ENCODE measurements at regions not wholly inside any gene's neighbourhood (a gene's known extent, or its start where the extent isn't known, plus 50 kb on each side); places are given as distances from the start of the nearest gene placed in this dataset.

DNA sequence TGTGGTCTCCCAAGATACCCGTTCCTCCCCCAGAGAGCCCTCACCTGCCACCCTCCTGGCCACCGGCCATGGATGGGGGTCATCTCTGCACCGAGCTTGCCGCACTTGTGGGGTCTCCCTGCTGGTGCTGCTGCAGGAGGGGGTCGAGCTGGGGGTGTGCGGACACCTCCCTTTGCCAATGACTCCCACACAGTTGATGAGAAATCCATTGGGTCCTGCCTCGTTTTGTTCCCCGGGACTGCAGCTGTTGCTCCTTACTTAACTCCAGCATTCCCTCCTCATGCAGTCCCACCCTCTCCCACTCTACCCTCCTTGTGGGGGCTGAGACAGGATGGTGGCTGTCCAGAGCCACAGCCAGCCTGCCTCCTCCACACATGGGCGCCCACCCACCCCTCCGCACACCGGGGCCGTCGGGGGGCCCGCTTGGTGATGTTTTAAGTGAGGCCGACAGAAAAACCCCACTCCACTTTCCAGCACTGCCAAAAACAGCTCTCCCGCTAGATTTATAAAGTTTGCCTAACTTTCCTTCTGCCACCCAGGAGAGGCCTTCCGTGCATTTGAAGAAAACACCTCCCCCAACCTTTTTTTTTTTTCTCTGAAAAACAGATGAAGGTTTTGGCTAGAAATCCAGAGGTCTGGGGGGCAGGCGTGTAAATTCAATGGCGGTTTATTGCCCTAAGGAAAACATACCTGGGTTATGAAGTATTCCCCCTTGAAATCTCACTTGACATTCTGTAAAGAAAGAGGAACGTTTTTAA, 53.5 kb upstream of the APCDD1L start:
- TF ChIP-seq, protein P1, sequence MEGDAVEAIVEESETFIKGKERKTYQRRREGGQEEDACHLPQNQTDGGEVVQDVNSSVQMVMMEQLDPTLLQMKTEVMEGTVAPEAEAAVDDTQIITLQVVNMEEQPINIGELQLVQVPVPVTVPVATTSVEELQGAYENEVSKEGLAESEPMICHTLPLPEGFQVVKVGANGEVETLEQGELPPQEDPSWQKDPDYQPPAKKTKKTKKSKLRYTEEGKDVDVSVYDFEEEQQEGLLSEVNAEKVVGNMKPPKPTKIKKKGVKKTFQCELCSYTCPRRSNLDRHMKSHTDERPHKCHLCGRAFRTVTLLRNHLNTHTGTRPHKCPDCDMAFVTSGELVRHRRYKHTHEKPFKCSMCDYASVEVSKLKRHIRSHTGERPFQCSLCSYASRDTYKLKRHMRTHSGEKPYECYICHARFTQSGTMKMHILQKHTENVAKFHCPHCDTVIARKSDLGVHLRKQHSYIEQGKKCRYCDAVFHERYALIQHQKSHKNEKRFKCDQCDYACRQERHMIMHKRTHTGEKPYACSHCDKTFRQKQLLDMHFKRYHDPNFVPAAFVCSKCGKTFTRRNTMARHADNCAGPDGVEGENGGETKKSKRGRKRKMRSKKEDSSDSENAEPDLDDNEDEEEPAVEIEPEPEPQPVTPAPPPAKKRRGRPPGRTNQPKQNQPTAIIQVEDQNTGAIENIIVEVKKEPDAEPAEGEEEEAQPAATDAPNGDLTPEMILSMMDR (IDR thresholded peaks at IDR 0.05; ENCODE audit: insufficient read depth, missing control alignments): no peak
- DNase-seq (ENCODE audit: insufficient read length, low spot score) (no peak), FAIRE-seq (no peak)

DNA sequence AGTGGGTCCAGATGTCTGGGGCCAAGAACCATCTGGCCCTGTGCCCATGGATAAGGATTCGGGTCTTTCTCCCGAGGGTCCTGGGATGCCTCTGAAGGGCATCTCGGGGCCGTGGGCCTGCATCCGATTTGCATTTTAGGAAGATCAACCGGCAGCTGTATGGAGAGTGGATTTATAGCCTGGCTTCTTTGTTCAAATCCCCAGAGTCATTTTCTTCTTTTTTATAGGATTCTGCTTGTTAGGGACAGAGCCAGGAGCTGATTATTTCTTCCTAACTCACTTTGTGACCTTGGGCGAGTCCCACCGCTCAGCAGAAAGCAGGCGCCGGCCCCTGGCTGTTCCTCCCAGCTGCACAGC, 52.9 kb upstream of the APCDD1L start:
- no peak for DNase-seq (ENCODE audit: insufficient read length, low spot score)
- no peak for FAIRE-seq
- TF ChIP-seq, protein P1 (IDR thresholded peaks at IDR 0.05; ENCODE audit: insufficient read depth, missing control alignments): no peak

DNA sequence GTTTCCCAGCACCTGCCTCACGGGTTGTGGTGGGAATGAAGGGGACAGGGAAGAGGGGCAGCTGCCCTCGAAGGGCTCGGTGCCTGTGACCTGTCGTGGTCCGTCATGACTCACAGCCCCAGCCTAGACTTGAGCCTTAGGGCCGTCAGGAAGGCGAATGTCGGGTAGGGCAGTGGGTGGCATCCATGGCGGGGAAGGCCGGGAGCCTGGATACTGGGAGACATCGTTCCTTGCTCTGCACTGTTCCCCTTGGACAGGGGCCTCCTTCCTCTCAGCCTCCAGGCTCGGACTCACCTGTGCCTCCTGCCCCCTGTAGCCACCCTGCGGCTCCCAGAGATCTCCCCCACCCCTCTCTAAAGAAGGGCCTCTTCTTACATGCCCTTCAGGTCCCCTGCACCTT, 52.2 kb upstream of the APCDD1L start:
- FAIRE-seq (no peak), DNase-seq (ENCODE audit: insufficient read length, low spot score) (no peak)
- TF ChIP-seq, protein P1 (IDR thresholded peaks at IDR 0.05; ENCODE audit: insufficient read depth, missing control alignments): no peak

DNA sequence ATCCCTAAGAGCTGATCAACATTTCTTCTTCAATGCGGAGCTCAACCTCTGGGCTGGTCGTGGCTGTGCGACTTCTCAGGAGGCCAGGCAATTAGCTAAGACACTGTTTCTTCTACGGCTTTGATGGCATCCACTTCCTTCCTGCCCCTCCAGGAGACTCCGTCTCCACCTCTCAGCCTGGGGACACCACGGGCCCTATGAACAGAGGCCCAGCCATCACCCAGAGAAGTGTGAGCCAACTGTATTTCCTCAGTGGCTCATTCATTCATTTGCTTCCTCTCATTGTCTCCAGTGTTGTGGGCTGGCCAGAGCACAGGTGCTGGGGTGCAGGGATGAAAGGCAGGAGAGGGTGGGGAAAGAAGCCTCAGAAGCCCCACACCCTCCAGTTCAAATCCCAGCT, 51.8 kb upstream of the APCDD1L start:
- TF ChIP-seq, protein P1 (IDR thresholded peaks at IDR 0.05; ENCODE audit: insufficient read depth, missing control alignments): no peak
- DNase-seq (ENCODE audit: insufficient read length, low spot score) (no peak), FAIRE-seq (no peak)

DNA sequence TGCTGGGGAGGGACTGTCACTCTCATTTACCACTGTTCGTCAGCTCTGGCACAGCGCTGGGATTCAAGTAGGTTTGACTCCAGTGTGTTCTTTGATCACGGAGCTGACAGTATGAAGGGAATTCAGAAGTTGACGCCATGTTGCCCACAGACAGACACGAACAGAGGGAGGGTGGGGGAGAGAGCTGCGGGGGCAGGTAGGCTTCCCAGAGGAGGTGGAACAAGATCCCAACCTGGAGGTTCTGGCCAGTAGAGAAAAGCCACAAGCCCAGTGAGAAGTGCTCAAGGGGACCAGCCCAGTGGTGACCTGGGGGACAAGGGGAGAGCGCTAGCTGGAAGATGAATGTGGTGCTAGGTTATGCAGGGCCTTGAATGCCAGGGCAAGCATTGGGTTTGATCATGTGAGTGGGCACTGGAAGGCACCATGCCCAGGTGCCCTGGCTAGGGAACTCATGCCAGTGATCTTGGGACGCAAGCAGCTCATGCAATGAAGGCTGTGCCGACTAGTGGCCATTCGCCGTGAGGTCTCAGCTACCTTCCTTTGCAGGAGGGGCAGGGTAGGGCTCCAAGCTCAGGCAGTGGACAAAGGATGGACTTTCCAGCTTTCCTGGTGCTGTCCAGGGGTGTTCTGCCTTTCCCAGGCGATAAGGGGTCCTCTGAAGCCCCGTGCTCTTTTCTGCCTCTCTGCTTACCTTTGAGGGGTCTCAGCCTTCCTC, 50.4 kb upstream of the APCDD1L start:
- TF ChIP-seq, protein P1 (IDR thresholded peaks at IDR 0.05; ENCODE audit: insufficient read depth, missing control alignments): no peak
- FAIRE-seq (no peak), DNase-seq (ENCODE audit: insufficient read length, low spot score) (no peak)
